ENCODE measurements at regions not wholly inside any gene's neighbourhood (a gene's known extent, or its start where the extent isn't known, plus 50 kb on each side); places are given as distances from the start of the nearest gene placed in this dataset.

- Mint-ChIP-seq H3K36me3 (no peaks in the 10 kb centered on the region), H3K4me3 (no peak overlapping the region), H3K9me3 (peaks cover 1 to 28% (median 9%) of the 10 kb centered on the region in 7 donors), H3K27me3 (no peaks in the 10 kb centered on the region), H3K27ac (no peak overlapping the region), H3K4me1 (no peaks in the 10 kb centered on the region)
- ATAC-seq (ENCODE audit: low read depth in 2 of 2) (no peak), DNase-seq (no peak)
- no peak overlapping the region for H3K27ac ChIP-seq (ENCODE audit: insufficient read depth, low read length, poor library complexity, severe bottlenecking)
- H3K9me3 ChIP-seq (ENCODE audit: control insufficient read depth in 2 of 2, low read length in 2 of 2) = peaks cover 0 to 6% of the 10 kb centered on the region in 2 experiments
- no peaks in the 10 kb centered on the region for H3K27me3 ChIP-seq (ENCODE audit: control insufficient read depth, insufficient read depth, low read length)
- H3K4me1 ChIP-seq (ENCODE audit: control insufficient read depth, insufficient read depth, low read length, poor library complexity, severe bottlenecking) = no peaks in the 10 kb centered on the region
- no peaks in the 10 kb centered on the region for H3K36me3 ChIP-seq (ENCODE audit: control insufficient read depth, insufficient read depth, low read length)
- H3K4me3 ChIP-seq (ENCODE audit: low read depth, low read length) = no peak overlapping the region
Measured at GRCh38 chr3:86208772-86209171, 782.2 kb downstream of the VGLL3 start.

- Histone ChIP-seq H3K9me3 (ENCODE audit: control insufficient read depth in 2 of 2, low read length in 2 of 2) (peaks cover 0 to 15% of the 10 kb centered on the region in 2 experiments), H3K27me3 (ENCODE audit: control insufficient read depth, insufficient read depth, low read length) (no peaks in the 10 kb centered on the region), H3K4me1 (ENCODE audit: control insufficient read depth, insufficient read depth, low read length, poor library complexity, severe bottlenecking) (no peaks in the 10 kb centered on the region), H3K36me3 (ENCODE audit: control insufficient read depth, insufficient read depth, low read length) (no peaks in the 10 kb centered on the region), H3K4me3 (ENCODE audit: low read depth, low read length) (no peak overlapping the region), H3K27ac (ENCODE audit: insufficient read depth, low read length, poor library complexity, severe bottlenecking) (no peak overlapping the region)
- Mint-ChIP-seq H3K4me3 (no peak overlapping the region), H3K9me3 (peaks cover 2 to 27% (median 17%) of the 10 kb centered on the region in 7 donors), H3K27ac (no peak overlapping the region), H3K4me1 (no peaks in the 10 kb centered on the region), H3K36me3 (no peaks in the 10 kb centered on the region), H3K27me3 (no peaks in the 10 kb centered on the region)
- DNase-seq = no peak
- no peak for ATAC-seq (ENCODE audit: low read depth in 2 of 2)
Measured at GRCh38 chr3:86182606-86183005, 808.3 kb downstream of the VGLL3 start.

GRCh38 chr3:86180696-86181095 lies 810.3 kb downstream of the VGLL3 start:
- Mint-ChIP-seq H3K36me3 (no peaks in the 10 kb centered on the region), H3K4me3 (no peak overlapping the region), H3K27ac (no peak overlapping the region), H3K4me1 (no peaks in the 10 kb centered on the region), H3K27me3 (no peaks in the 10 kb centered on the region), H3K9me3 (peaks cover 0 to 17% (median 14%) of the 10 kb centered on the region in 7 donors)
- Histone ChIP-seq H3K27ac (ENCODE audit: insufficient read depth, low read length, poor library complexity, severe bottlenecking) (no peak overlapping the region), H3K9me3 (ENCODE audit: control insufficient read depth in 2 of 2, low read length in 2 of 2) (peaks cover 0 to 15% of the 10 kb centered on the region in 2 experiments), H3K4me3 (ENCODE audit: low read depth, low read length) (no peak overlapping the region), H3K4me1 (ENCODE audit: control insufficient read depth, insufficient read depth, low read length, poor library complexity, severe bottlenecking) (no peaks in the 10 kb centered on the region), H3K36me3 (ENCODE audit: control insufficient read depth, insufficient read depth, low read length) (no peaks in the 10 kb centered on the region), H3K27me3 (ENCODE audit: control insufficient read depth, insufficient read depth, low read length) (no peaks in the 10 kb centered on the region)
- no peak for ATAC-seq (ENCODE audit: low read depth in 2 of 2)
- DNase-seq = no peak

GRCh38 chr3:86178095-86178494 lies 812.9 kb downstream of the VGLL3 start:
- no peak for ATAC-seq (ENCODE audit: low read depth in 2 of 2)
- Mint-ChIP-seq H3K36me3 (no peaks in the 10 kb centered on the region), H3K27ac (no peak overlapping the region), H3K4me3 (no peak overlapping the region), H3K9me3 (peaks cover 0 to 13% (median 6%) of the 10 kb centered on the region in 7 donors), H3K4me1 (no peaks in the 10 kb centered on the region), H3K27me3 (no peaks in the 10 kb centered on the region)
- Histone ChIP-seq H3K36me3 (ENCODE audit: control insufficient read depth, insufficient read depth, low read length) (no peaks in the 10 kb centered on the region), H3K27ac (ENCODE audit: insufficient read depth, low read length, poor library complexity, severe bottlenecking) (no peak overlapping the region), H3K9me3 (ENCODE audit: control insufficient read depth in 2 of 2, low read length in 2 of 2) (peaks cover 0 to 5% of the 10 kb centered on the region in 2 experiments), H3K4me1 (ENCODE audit: control insufficient read depth, insufficient read depth, low read length, poor library complexity, severe bottlenecking) (no peaks in the 10 kb centered on the region), H3K4me3 (ENCODE audit: low read depth, low read length) (no peak overlapping the region), H3K27me3 (ENCODE audit: control insufficient read depth, insufficient read depth, low read length) (no peaks in the 10 kb centered on the region)
- no peak for DNase-seq

- DNase-seq = no peak
- Mint-ChIP-seq H3K9me3 (peaks cover 0 to 13% (median 8%) of the 10 kb centered on the region in 7 donors), H3K4me1 (no peaks in the 10 kb centered on the region), H3K36me3 (no peaks in the 10 kb centered on the region), H3K27me3 (no peaks in the 10 kb centered on the region), H3K27ac (no peak overlapping the region), H3K4me3 (no peak overlapping the region)
- Histone ChIP-seq H3K27ac (ENCODE audit: insufficient read depth, low read length, poor library complexity, severe bottlenecking) (no peak overlapping the region), H3K9me3 (ENCODE audit: control insufficient read depth in 2 of 2, low read length in 2 of 2) (no peaks in the 10 kb centered on the region), H3K27me3 (ENCODE audit: control insufficient read depth, insufficient read depth, low read length) (no peaks in the 10 kb centered on the region), H3K36me3 (ENCODE audit: control insufficient read depth, insufficient read depth, low read length) (no peaks in the 10 kb centered on the region), H3K4me1 (ENCODE audit: control insufficient read depth, insufficient read depth, low read length, poor library complexity, severe bottlenecking) (no peaks in the 10 kb centered on the region), H3K4me3 (ENCODE audit: low read depth, low read length) (no peak overlapping the region)
- ATAC-seq (ENCODE audit: low read depth in 2 of 2) = no peak
Measured at GRCh38 chr3:86176445-86176784, 814.5 kb downstream of the VGLL3 start.

- Histone ChIP-seq H3K4me3 (ENCODE audit: low read depth, low read length) (no peak overlapping the region), H3K27me3 (ENCODE audit: control insufficient read depth, insufficient read depth, low read length) (no peaks in the 10 kb centered on the region), H3K36me3 (ENCODE audit: control insufficient read depth, insufficient read depth, low read length) (no peaks in the 10 kb centered on the region), H3K27ac (ENCODE audit: insufficient read depth, low read length, poor library complexity, severe bottlenecking) (no peak overlapping the region), H3K9me3 (ENCODE audit: control insufficient read depth in 2 of 2, low read length in 2 of 2) (no peaks in the 10 kb centered on the region), H3K4me1 (ENCODE audit: control insufficient read depth, insufficient read depth, low read length, poor library complexity, severe bottlenecking) (no peaks in the 10 kb centered on the region)
- H3K36me3 Mint-ChIP-seq = no peaks in the 10 kb centered on the region
- no peak overlapping the region for H3K27ac Mint-ChIP-seq
- ATAC-seq (ENCODE audit: low read depth in 2 of 2) = no peak
- no peaks in the 10 kb centered on the region for H3K27me3 Mint-ChIP-seq
- no peaks in the 10 kb centered on the region for H3K4me1 Mint-ChIP-seq
- no peak for DNase-seq
- peaks cover 0 to 12% (median 5%) of the 10 kb centered on the region in 7 donors for H3K9me3 Mint-ChIP-seq
- H3K4me3 Mint-ChIP-seq = no peak overlapping the region
Measured at GRCh38 chr3:86175593-86176444, 815.1 kb downstream of the VGLL3 start.

- H3K36me3 Mint-ChIP-seq = no peaks in the 10 kb centered on the region
- Histone ChIP-seq H3K27me3 (ENCODE audit: control insufficient read depth, insufficient read depth, low read length) (no peaks in the 10 kb centered on the region), H3K4me3 (ENCODE audit: low read depth, low read length) (no peak overlapping the region), H3K36me3 (ENCODE audit: control insufficient read depth, insufficient read depth, low read length) (no peaks in the 10 kb centered on the region), H3K9me3 (ENCODE audit: control insufficient read depth in 2 of 2, low read length in 2 of 2) (no peaks in the 10 kb centered on the region), H3K4me1 (ENCODE audit: control insufficient read depth, insufficient read depth, low read length, poor library complexity, severe bottlenecking) (no peaks in the 10 kb centered on the region), H3K27ac (ENCODE audit: insufficient read depth, low read length, poor library complexity, severe bottlenecking) (no peak overlapping the region)
- H3K27ac Mint-ChIP-seq = no peak overlapping the region
- no peaks in the 10 kb centered on the region for H3K27me3 Mint-ChIP-seq
- no peak overlapping the region for H3K4me3 Mint-ChIP-seq
- ATAC-seq (ENCODE audit: low read depth in 2 of 2) (no peak), DNase-seq (no peak)
- no peaks in the 10 kb centered on the region for H3K4me1 Mint-ChIP-seq
- peaks cover 0 to 10% (median 5%) of the 10 kb centered on the region in 7 donors for H3K9me3 Mint-ChIP-seq
Measured at GRCh38 chr3:86175051-86175536, 815.9 kb downstream of the VGLL3 start.

GRCh38 chr3:86173401-86173800 lies 817.5 kb downstream of the VGLL3 start:
- Mint-ChIP-seq H3K36me3 (no peaks in the 10 kb centered on the region), H3K27ac (no peak overlapping the region), H3K4me1 (no peaks in the 10 kb centered on the region), H3K27me3 (no peaks in the 10 kb centered on the region), H3K9me3 (peaks cover 0 to 9% (median 4%) of the 10 kb centered on the region in 7 donors), H3K4me3 (no peak overlapping the region)
- Histone ChIP-seq H3K36me3 (ENCODE audit: control insufficient read depth, insufficient read depth, low read length) (no peaks in the 10 kb centered on the region), H3K9me3 (ENCODE audit: control insufficient read depth in 2 of 2, low read length in 2 of 2) (no peaks in the 10 kb centered on the region), H3K4me1 (ENCODE audit: control insufficient read depth, insufficient read depth, low read length, poor library complexity, severe bottlenecking) (no peaks in the 10 kb centered on the region), H3K27me3 (ENCODE audit: control insufficient read depth, insufficient read depth, low read length) (no peaks in the 10 kb centered on the region), H3K27ac (ENCODE audit: insufficient read depth, low read length, poor library complexity, severe bottlenecking) (no peak overlapping the region), H3K4me3 (ENCODE audit: low read depth, low read length) (no peak overlapping the region)
- ATAC-seq (ENCODE audit: low read depth in 2 of 2) = no peak
- no peak for DNase-seq

Data from CD4-positive, CD25-positive, alpha-beta regulatory T cell (primary cell).